ENCODE measurements at regions not wholly inside any gene's neighbourhood (a gene's known extent, or its start where the extent isn't known, plus 50 kb on each side); places are given as distances from the start of the nearest gene placed in this dataset.

- ATAC-seq: no peak
- H3K9me3 Mint-ChIP-seq (ENCODE audit: low read depth): peaks cover 9% of the 10 kb centered on the region
- no peaks in the 10 kb centered on the region for H3K27me3 Mint-ChIP-seq
- CTCF ChIA-PET: no interaction called here
- no peak overlapping the region for H3K4me3 Mint-ChIP-seq
- H3K36me3 Mint-ChIP-seq: no peaks in the 10 kb centered on the region
- no peak overlapping the region for H3K27ac Mint-ChIP-seq
- DNase-seq: no peak
- no peaks in the 10 kb centered on the region for H3K4me1 Mint-ChIP-seq
These were observed 339.4 kb downstream of the CDH11 start for GRCh38 chr16:64782484-64782883.

GRCh38 chr16:64780445-64780844 lies 341.4 kb downstream of the CDH11 start:
- ATAC-seq (no peak), DNase-seq (no peak)
- CTCF ChIA-PET: no interaction called here
- H3K27me3 Mint-ChIP-seq: no peaks in the 10 kb centered on the region
- no peak overlapping the region for H3K27ac Mint-ChIP-seq
- H3K9me3 Mint-ChIP-seq (ENCODE audit: low read depth): peaks cover 3% of the 10 kb centered on the region
- H3K4me3 Mint-ChIP-seq: no peak overlapping the region
- no peaks in the 10 kb centered on the region for H3K4me1 Mint-ChIP-seq
- no peaks in the 10 kb centered on the region for H3K36me3 Mint-ChIP-seq

GRCh38 chr16:64778777-64779176 lies 343.1 kb downstream of the CDH11 start:
- DNase-seq (no peak), ATAC-seq (no peak)
- H3K4me3 Mint-ChIP-seq: no peak overlapping the region
- CTCF ChIA-PET: no interaction called here
- no peaks in the 10 kb centered on the region for H3K4me1 Mint-ChIP-seq
- peaks cover 3% of the 10 kb centered on the region for H3K9me3 Mint-ChIP-seq (ENCODE audit: low read depth)
- no peaks in the 10 kb centered on the region for H3K27me3 Mint-ChIP-seq
- H3K27ac Mint-ChIP-seq: no peak overlapping the region
- H3K36me3 Mint-ChIP-seq: no peaks in the 10 kb centered on the region

- Mint-ChIP-seq H3K36me3 (no peaks in the 10 kb centered on the region), H3K4me3 (no peak overlapping the region), H3K27me3 (no peaks in the 10 kb centered on the region), H3K27ac (no peak overlapping the region), H3K4me1 (no peaks in the 10 kb centered on the region), H3K9me3 (ENCODE audit: low read depth) (peaks cover 10% of the 10 kb centered on the region)
- DNase-seq (no peak), ATAC-seq (no peak)
- CTCF ChIA-PET: no interaction called here
These were observed 348.2 kb downstream of the CDH11 start for GRCh38 chr16:64773638-64774037.

- CTCF ChIA-PET: no interaction called here
- H3K36me3 Mint-ChIP-seq: no peaks in the 10 kb centered on the region
- DNase-seq (no peak), ATAC-seq (no peak)
- peaks cover 10% of the 10 kb centered on the region for H3K9me3 Mint-ChIP-seq (ENCODE audit: low read depth)
- H3K27ac Mint-ChIP-seq: no peak overlapping the region
- H3K4me1 Mint-ChIP-seq: no peaks in the 10 kb centered on the region
- no peak overlapping the region for H3K4me3 Mint-ChIP-seq
- H3K27me3 Mint-ChIP-seq: no peaks in the 10 kb centered on the region
These were observed 348.7 kb downstream of the CDH11 start for GRCh38 chr16:64773184-64773583.

- no peaks in the 10 kb centered on the region for H3K27me3 Mint-ChIP-seq
- H3K27ac Mint-ChIP-seq: no peak overlapping the region
- no peak overlapping the region for H3K4me3 Mint-ChIP-seq
- ATAC-seq (no peak), DNase-seq (no peak)
- no peaks in the 10 kb centered on the region for H3K4me1 Mint-ChIP-seq
- peaks cover 10% of the 10 kb centered on the region for H3K9me3 Mint-ChIP-seq (ENCODE audit: low read depth)
- no peaks in the 10 kb centered on the region for H3K36me3 Mint-ChIP-seq
- CTCF ChIA-PET: no interaction called here
These were observed 350.6 kb downstream of the CDH11 start for GRCh38 chr16:64771273-64771672.

- H3K27ac Mint-ChIP-seq: no peak overlapping the region
- ATAC-seq: no peak
- H3K4me3 Mint-ChIP-seq: no peak overlapping the region
- peaks cover 15% of the 10 kb centered on the region for H3K9me3 Mint-ChIP-seq (ENCODE audit: low read depth)
- CTCF ChIA-PET: no interaction called here
- no peaks in the 10 kb centered on the region for H3K4me1 Mint-ChIP-seq
- no peak for DNase-seq
- H3K36me3 Mint-ChIP-seq: peaks cover 1% of the 10 kb centered on the region
- H3K27me3 Mint-ChIP-seq: no peaks in the 10 kb centered on the region
These were observed 359.7 kb downstream of the CDH11 start for GRCh38 chr16:64762211-64762610.

- peaks cover 11% of the 10 kb centered on the region for H3K9me3 Mint-ChIP-seq (ENCODE audit: low read depth)
- CTCF ChIA-PET: no interaction called here
These were observed 367.6 kb downstream of the CDH11 start for GRCh38 chr16:64754279-64754678.

GRCh38 chr16:64751906-64752305 lies 370.0 kb downstream of the CDH11 start:
- CTCF ChIA-PET: no interaction called here
- H3K4me1 Mint-ChIP-seq: no peaks in the 10 kb centered on the region
- peaks cover 11% of the 10 kb centered on the region for H3K9me3 Mint-ChIP-seq (ENCODE audit: low read depth)
- no peaks in the 10 kb centered on the region for H3K27me3 Mint-ChIP-seq
- no peak overlapping the region for H3K4me3 Mint-ChIP-seq
- no peak for ATAC-seq
- H3K36me3 Mint-ChIP-seq: no peaks in the 10 kb centered on the region
- DNase-seq: no peak
- H3K27ac Mint-ChIP-seq: no peak overlapping the region

More at GRCh38 chr16:64754279-64754678, 367.6 kb downstream of the CDH11 start:
- Mint-ChIP-seq H3K27me3 (no peaks in the 10 kb centered on the region), H3K36me3 (no peaks in the 10 kb centered on the region), H3K27ac (no peak overlapping the region), H3K4me3 (no peak overlapping the region), H3K4me1 (no peaks in the 10 kb centered on the region)
- ATAC-seq (no peak), DNase-seq (no peak)

- H3K36me3 Mint-ChIP-seq: no peaks in the 10 kb centered on the region
- no peak for DNase-seq
- peaks cover 4% of the 10 kb centered on the region for H3K9me3 Mint-ChIP-seq (ENCODE audit: low read depth)
- no peaks in the 10 kb centered on the region for H3K27me3 Mint-ChIP-seq
- no peak for ATAC-seq
- no peak overlapping the region for H3K4me3 Mint-ChIP-seq
- CTCF ChIA-PET: no interaction called here
- H3K4me1 Mint-ChIP-seq: no peaks in the 10 kb centered on the region
- H3K27ac Mint-ChIP-seq: no peak overlapping the region
These were observed 372.5 kb downstream of the CDH11 start for GRCh38 chr16:64749346-64749745.

GRCh38 chr16:64745258-64745930 lies 376.5 kb downstream of the CDH11 start:
- ATAC-seq: no peak
- no peaks in the 10 kb centered on the region for H3K27me3 Mint-ChIP-seq
- no peaks in the 10 kb centered on the region for H3K36me3 Mint-ChIP-seq
- CTCF ChIA-PET: no interaction called here
- DNase-seq: no peak
- peaks cover 3% of the 10 kb centered on the region for H3K9me3 Mint-ChIP-seq (ENCODE audit: low read depth)
- no peaks in the 10 kb centered on the region for H3K4me1 Mint-ChIP-seq
- H3K4me3 Mint-ChIP-seq: no peak overlapping the region
- H3K27ac Mint-ChIP-seq: no peak overlapping the region

- Mint-ChIP-seq H3K27me3 (no peaks in the 10 kb centered on the region), H3K4me3 (no peak overlapping the region), H3K27ac (no peak overlapping the region), H3K36me3 (no peaks in the 10 kb centered on the region), H3K9me3 (ENCODE audit: low read depth) (no peaks in the 10 kb centered on the region), H3K4me1 (no peaks in the 10 kb centered on the region)
- CTCF ChIA-PET: no interaction called here
- ATAC-seq (no peak), DNase-seq (no peak)
These were observed 379.2 kb downstream of the CDH11 start for GRCh38 chr16:64742455-64743223.

GRCh38 chr16:64740261-64740660 lies 381.6 kb downstream of the CDH11 start:
- CTCF ChIA-PET: no interaction called here
- H3K4me1 Mint-ChIP-seq: no peaks in the 10 kb centered on the region
- H3K4me3 Mint-ChIP-seq: no peak overlapping the region
- DNase-seq (no peak), ATAC-seq (no peak)
- no peaks in the 10 kb centered on the region for H3K27me3 Mint-ChIP-seq
- H3K36me3 Mint-ChIP-seq: no peaks in the 10 kb centered on the region
- peaks cover 7% of the 10 kb centered on the region for H3K9me3 Mint-ChIP-seq (ENCODE audit: low read depth)
- H3K27ac Mint-ChIP-seq: no peak overlapping the region

GRCh38 chr16:64738321-64738960 lies 383.4 kb downstream of the CDH11 start:
- H3K27ac Mint-ChIP-seq: no peak overlapping the region
- H3K4me3 Mint-ChIP-seq: no peak overlapping the region
- ATAC-seq (no peak), DNase-seq (no peak)
- peaks cover 14% of the 10 kb centered on the region for H3K9me3 Mint-ChIP-seq (ENCODE audit: low read depth)
- no peaks in the 10 kb centered on the region for H3K27me3 Mint-ChIP-seq
- no peaks in the 10 kb centered on the region for H3K4me1 Mint-ChIP-seq
- CTCF ChIA-PET: no interaction called here
- no peaks in the 10 kb centered on the region for H3K36me3 Mint-ChIP-seq
